ENCODE measurements at regions not wholly inside any gene's neighbourhood (a gene's known extent, or its start where the extent isn't known, plus 50 kb on each side); places are given as distances from the start of the nearest gene placed in this dataset.
"Not testable (repeated sequence)": the region's sequence is repeated elsewhere in the genome, so short reads cannot be mapped to it uniquely, and the experiment has no call there.

DNA sequence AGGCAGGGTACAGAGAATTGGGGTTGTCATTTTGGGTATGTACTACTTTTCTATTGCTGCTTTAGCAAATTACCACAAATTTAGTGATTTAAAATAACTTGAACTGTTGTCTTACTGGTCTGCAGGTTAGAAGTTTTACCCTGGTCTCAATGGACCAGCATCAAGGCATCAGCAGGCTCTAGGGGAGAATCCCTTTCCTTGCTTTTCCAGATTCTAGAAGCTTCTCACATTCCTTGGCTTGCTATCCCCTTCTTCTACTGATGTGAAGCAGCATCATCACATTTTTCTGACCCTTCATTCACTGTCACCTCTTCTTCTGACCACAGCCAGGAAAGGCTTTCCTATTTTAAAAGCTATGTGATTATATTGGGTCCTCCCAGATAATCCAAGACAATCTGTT lies 237.8 kb upstream of the RBMS1 start:
- no peak for DNase-seq (ENCODE audit: low spot score)

DNA sequence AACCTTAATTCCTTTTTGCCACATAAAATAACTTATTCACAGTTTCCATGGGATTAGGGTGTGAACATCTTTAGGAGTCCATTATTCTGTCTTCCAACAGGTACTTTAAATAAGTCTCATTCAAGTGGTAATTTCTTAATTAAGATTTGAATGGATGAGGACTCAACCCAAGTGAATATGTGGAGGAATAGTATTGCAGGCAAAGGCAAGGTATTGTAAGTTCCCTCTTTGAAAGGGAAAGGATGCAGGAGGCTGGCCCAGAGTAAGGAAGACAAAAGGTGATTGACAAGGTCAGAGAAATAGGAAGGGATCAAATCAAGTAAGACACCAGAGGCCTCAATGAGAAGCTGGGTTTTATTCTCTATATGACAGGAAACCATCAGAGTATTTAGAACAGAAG lies 238.2 kb upstream of the RBMS1 start:
- DNase-seq (ENCODE audit: low spot score), result no peak

DNA sequence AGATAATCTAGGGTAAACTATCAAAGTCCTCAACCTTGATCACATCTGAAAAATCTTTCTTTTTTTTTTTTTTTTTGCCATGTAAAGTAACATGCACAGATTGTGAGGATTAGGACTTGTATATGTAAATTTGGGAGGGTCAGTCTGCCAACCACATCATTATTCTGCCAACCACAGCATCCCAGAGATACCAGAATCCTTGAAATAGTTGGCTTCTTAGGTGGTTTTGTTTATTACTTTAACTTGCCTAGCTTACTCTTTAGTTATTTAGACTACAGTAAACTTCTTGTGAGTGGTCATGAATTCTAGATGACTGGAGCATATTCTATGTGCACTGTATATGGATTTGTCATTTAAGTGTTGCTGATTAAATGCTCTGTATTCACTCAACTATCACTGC lies 242.1 kb upstream of the RBMS1 start:
- DNase-seq (ENCODE audit: low spot score), result no peak

DNA sequence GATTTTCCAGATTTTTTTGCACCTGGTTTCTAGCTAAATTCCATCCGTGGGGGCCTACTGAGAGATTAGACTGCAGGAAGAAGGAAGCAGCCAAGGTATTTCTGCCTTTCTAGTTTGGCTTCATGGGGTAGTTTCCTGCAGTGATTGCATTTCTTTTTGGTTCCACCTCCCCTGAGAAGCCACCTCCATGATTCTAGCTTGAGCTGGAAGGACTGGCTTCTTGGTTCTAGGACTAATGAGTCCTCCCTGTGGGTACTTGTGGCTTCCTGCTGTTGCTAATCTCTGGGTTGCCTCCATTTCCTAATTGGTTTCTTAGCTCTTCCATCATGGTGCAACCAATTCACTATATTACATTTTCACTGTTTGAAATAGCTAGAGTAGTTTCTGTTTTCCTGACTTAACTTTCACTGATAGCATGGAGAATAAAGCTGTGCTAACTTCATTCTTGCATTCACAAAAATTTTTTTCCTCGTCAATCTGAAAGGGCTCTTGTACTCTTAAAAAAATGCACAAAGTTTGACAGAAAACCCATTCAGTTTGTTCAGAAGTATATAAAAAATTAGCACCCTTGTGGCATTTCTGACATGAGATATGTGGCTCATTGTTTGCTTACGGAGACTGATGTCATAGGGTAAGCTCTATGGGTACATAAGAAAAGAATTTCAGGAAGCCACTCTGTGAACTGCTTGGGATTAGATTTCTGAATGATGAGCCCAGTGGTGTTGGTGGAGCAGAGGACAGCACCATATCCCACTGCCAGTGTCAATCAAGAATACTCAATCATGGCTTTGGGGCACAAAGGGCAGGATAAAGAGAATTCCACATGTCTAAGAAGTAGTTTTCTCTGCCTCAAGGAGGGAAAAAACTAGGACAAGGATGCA lies 242.8 kb upstream of the RBMS1 start:
- DNase-seq (ENCODE audit: low spot score), result no peak

DNA sequence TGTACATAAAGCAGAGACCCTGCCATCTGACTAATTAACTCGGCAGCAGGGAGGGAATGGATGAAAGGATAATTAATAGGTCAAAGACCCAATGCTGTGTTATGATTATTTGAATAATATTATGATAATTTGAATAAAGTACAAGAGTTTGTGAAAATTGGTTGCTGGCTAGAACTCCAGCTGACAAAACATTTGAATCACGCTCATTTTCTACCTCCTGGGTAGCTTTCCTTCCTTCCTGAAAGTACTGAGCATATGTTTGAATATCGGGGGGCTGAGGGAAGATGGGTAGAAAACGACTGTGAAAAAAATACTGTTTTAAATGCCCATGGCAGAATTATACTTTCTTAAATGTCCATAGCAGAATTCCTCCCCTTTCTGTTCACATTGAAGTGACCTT lies 243.6 kb upstream of the RBMS1 start:
- no peak for DNase-seq (ENCODE audit: low spot score)

DNA sequence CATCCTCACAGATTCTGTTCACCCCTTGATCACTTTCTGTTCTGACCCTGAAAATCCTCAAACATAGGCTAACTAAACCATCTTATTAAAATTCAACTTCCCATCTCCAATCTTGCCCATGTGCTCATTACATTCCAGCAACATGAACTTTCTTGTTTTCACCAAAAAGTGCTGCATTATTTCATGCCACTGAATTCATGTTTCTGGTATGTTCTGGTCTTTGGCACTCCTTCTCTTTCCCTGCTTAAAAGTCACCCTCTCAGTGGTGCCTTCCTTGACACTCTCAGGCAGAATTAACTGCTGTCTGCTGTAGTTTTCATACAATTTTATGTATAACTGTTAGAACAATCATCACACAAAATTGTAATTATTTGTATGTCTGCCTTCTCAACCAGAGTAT lies 247.7 kb upstream of the RBMS1 start:
- no peak for DNase-seq (ENCODE audit: low spot score)

DNA sequence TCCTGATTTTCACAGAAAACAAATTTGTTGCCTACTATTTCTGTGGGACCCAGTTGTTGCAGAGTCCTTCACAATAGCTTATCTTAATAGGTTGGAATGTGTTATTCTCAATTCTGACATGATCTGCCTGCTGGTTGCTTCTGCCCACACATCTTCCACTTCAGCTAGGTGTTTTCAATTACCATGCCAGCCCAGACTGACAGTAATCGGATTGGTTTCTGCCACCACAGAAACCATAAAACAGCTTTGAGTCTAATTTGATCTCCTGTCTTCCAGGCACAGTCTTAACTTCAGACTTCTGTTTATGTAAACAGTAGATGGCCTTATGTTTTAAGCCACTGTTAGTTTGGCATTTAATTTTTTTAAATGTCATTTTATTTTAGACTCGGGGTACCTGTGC lies 248.2 kb upstream of the RBMS1 start:
- peak; percentile 10 for DNase-seq (ENCODE audit: low spot score)

DNA sequence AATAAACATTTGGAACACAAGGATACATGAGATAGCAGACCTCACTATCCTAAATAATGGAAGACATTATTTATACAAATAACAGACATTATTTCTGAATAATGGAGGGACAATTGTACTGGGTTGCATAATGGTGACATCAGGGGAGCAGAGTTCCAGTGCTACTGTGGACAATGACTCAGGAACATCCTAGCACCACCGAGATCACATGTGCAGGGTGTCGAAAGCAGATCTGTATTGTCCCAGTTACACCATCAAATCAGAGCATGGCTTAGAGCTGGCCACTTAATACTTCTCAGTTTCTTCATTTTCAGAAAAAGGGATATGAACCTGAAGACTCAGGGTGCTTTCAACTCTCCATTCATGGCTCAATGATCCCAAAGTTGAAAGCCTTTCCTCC lies 249.1 kb upstream of the RBMS1 start:
- no peak for DNase-seq (ENCODE audit: low spot score)

DNA sequence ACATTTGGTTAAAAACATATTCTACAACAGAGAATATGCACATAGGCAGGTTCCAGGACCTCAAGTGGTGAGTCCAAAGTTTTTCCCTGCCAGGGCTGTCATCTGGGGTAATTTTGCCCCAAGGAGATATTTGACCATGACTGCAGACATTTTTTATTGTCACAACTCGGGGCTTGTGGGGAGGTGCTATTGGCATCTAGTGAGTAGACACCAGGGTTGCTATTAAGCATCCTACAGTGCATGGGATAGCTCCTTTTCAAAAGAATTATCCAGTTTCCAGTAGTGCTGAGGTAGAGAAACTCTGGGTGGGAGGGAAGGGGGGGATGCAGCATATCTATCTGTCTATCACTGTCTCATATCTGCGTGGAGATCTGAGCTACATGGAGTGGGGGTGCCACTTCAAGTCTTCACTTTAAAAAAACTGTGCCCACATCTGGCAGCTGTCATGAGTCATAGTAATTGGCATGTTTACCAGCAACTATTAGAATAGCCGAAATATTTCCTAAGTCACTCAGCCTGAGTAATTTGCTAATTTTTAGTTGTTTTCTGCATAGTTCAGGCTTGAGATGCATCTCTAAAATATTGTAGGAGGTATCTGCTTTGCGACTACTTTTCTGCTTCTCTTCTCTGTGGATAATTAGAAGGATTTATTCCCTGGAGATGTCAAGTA lies 254.0 kb upstream of the RBMS1 start:
- DNase-seq (ENCODE audit: low spot score), result peak; percentile 59

DNA sequence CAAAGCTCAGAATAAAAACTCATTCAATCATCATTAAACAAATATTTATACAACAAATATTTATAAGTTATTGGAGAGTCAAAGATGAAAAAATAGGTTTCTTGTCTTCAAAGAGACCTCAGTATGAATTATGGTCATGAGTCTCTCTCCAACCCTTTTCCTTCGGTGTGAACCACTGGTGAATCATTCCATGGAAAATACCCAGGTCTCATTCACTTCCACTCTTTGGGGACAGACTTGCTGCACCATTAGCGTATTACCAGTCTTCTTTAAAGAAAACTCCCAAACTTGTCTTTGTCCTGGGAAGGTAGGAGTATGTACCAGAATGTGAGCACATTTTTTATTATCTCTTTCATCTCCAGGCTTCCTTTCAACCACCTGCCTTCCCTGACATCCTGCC lies 257.4 kb upstream of the RBMS1 start:
- no peak for DNase-seq (ENCODE audit: low spot score)

DNA sequence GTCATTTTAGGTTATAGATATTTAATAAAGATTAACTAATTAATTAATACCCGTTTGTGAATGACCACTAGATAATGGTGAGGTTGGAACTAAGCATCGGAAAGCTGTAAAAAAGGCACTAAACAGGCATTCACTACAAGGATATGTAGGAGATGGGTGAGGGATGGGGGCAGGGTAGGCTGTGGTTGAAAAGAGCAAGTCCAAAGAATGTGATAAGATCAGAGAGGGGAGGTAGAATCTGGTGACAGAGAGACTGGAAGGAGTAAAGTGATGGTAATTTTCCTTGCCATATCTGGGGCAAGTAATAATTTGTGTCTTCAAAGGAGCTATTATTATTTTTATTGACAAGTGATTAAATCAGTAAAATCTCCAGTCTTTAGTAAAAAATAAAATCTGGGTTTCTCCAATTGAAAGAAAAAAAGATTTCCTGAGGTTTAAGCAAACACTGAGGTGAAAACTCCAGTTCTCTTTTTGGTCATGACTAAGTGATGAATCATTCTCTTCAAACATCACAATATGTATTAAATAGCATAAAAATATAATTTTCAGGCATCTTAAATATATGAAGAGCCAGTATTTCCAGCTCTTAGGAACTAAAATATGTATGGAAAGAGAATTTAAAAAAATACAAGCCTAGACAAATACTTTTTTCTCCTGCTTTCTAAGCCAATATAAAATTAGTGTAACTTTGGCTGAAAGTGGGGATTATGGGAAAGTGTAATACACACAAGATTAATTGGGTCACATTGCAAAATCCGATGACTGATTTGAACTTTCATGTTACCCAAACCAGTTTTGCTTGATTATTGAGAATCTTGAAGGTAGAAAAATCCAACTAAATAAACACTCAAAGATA lies 259.1 kb upstream of the RBMS1 start:
- no peak for DNase-seq (ENCODE audit: low spot score)

DNA sequence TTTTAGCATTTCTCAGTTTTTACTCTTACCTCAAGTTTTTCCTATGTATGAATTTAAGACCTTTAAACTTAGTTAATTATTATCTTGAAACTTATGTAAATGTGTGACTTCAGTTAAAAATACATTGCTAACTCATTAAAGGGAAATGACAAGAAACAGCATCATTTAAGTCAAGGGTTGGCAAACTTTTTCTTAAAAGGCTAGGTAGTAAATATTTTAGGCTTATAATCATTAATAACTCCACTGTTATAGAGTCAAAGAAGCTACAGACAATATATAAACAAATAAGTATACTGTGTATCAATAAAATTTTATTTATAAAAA lies 259.7 kb upstream of the RBMS1 start:
- DNase-seq (ENCODE audit: low spot score), result no peak

DNA sequence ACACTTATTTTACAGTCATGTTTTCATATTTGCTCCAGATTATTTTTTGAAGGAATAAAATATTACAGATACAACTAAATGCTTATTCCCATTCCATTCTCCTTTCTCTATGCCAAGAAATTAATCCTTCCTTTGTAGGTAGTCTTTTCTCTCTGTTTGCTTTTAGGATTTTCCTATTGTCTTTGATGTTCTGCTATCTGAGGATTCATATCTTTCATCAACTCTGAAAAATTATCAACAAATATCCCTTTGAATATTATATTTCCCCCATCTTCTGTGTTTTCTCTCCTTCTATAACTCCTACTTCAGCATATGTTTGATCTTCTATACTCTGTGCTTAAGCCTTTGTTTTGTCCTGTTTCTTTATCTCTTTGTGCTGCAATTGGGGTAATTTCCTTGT lies 260.4 kb upstream of the RBMS1 start:
- DNase-seq (ENCODE audit: low spot score), result no peak

DNA sequence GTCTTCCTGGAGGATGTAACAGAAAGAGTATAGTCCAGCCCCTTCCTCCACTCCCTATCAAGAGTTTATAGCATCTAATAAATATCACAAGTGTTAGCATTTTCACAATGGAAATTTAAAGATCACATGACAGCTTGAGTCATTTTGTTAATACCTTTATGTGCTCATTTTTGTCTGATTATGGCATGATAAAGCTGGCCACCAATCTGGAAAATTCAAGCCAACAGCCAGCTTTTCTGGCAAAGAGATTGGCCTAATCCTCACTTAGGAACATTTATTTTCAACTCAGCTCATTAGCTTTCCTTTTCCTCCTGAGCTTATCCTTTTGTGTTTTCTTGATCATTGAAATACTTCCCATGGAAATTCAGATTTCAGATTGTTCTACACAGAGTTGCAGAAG lies 262.9 kb upstream of the RBMS1 start:
- no peak for DNase-seq (ENCODE audit: low spot score)

DNA sequence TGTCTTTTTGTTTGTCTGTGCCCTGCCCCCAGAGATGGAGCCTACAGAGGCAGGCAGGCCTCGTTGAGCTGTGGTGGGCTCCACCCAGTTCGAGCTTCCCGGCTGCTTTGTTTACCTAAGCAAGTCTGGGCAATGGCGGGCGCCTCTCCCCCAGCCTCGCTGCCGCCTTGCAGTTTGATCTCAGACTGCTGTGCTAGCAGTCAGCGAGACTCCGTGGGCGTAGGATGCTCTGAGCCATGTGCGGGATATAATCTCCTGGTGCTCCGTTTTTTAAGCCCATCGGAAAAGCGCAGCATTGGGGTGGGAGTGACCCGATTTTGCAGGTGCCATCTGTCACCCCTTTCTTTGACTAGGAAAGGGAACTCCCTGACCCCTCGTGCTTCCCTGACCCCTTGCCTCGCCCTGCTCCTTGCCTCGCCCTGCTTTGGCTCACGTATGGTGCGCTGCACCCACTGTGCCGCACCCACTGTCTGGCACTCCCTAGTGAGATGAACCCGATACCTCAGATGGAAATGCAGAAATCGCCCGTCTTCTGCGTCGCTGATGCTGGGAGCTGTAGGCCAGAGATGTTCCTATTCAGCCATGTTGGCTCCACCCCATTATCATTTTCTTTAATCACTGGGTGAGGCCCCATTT lies 269.0 kb upstream of the RBMS1 start:
- not testable (repeated sequence) for DNase-seq (ENCODE audit: low spot score)

DNA sequence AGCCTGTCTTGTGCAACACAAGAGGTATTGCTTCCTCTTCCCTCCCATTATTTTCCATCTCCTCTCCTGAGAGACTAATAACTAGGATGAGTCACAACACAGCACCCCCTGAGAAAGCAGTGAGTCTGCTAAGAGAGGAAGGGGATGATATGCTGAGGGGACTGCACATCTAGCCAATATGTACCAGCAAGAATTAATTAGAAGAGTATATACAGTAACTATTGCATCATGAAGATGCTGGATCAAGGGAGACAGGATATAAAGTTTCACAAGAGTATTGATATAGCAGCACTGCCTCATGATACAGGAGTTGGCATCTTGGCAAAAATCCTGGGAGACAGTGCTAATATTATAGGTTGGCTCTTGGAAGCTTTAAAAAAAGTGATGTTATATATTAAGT lies 289.9 kb upstream of the RBMS1 start:
- DNase-seq (ENCODE audit: low spot score), result no peak

DNA sequence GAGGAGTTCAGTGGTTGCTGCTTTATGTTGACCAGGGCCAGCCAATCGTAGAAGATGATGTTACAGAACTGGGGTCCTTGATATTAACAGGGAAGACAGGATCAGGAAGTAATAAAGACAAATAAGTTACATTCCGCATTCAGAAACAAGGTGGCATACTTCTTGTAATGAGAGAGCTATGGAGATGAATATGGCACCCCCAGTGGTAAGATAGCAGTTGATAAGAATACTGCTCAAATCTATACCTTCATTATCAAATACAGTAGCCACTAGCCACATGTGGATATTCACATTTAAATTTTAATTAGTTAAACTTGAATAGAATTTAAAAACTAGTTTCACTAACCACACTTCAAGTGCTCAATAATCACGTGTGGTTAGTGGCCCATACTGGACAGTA lies 290.4 kb upstream of the RBMS1 start:
- DNase-seq (ENCODE audit: low spot score), result no peak

DNA sequence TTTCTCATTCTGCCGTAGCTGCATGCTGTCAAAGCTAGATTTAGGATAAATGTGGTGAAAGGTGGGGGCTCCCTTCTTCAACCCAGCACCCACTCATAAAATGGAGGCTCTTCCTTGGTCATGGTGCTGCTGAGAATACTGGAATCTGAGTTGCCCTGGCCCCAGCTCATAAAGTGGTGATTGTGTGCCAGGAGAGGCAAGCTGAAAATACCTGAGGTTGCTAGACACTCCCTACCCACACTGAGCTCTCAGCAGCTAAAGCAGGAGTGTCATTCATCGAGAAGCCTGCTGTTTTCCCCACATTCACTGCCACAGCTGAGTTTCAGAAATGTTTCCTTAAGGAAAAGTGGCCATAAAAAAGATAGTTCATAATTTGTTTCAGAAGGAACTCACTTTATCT lies 297.1 kb upstream of the RBMS1 start:
- DNase-seq (ENCODE audit: low spot score), result no peak

DNA sequence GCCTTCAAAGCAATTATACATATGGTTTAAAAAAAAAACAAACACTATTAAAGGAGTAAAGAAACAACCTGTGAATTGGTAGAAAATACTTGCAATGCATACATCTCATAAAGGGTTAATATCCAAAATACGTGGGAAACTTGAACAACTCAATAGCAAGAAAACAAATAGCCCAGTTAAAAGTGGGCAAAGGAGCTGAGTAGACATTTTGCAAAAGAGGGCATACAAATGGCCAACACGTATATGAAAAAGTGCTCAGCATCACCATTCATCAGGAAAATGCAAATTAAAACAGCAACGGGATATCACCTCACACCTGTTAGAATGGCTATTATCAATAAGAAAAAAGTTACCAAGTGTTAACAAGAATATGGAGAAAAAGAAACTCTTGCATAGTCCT lies 298.3 kb upstream of the RBMS1 start:
- no peak for DNase-seq (ENCODE audit: low spot score)

DNA sequence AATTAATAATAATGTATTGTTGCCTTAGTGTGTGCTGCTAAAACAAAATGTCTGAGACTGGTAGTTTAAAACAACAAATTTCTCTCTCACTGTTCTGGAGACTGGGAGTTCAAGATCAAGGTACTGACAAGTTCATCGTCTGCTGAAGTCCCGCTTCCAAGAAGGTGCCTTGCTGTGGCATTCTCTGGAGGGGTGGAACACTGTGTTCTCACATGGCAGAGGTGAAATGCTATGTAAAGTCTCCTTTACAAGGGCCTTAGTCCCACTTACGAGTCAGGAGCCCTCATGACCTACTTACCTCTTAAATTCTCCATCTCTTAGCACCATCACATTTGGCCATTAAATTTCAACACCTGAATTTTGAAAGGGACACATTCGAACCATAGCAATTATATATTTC lies 299.2 kb upstream of the RBMS1 start:
- DNase-seq (ENCODE audit: low spot score), result no peak

DNA sequence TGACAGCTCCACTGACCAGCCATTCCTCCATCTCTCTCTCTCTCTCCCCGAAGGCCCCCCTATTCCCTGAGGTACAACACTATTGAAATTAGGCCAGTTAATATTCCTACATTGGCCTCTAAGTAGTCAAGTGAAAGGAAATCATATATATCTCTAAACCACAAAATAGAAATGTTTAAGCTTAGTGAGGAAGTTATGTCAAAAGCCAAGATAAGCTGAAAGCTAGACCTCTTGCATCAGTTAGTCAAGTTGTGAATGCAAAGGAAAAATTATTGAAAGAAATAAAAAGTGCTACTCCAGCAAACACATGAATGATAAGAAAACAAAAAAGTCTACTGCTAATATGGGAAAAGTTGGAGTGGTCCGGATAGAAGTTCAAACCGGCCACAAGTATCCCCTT lies 301.3 kb upstream of the RBMS1 start:
- no peak for DNase-seq (ENCODE audit: low spot score)

DNA sequence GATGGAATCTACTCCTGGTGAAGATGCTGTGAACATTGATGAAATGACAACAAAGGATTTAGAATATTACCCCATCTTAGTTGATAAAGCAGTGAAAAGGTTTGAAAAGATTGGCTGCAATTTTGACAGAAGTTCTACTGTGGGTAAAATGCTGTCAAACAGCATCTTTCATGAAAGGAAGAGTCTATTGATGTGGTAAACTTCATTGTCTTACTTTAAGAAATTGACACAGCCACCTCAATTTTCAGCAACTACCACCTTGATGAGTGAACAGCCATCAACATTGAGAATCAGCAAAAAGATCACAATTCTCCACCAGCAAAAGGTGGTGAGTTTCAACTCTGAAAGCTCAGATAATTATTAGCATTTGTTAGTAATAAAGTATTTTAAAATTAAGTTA lies 310.3 kb upstream of the RBMS1 start:
- no peak for DNase-seq (ENCODE audit: low spot score)

DNA sequence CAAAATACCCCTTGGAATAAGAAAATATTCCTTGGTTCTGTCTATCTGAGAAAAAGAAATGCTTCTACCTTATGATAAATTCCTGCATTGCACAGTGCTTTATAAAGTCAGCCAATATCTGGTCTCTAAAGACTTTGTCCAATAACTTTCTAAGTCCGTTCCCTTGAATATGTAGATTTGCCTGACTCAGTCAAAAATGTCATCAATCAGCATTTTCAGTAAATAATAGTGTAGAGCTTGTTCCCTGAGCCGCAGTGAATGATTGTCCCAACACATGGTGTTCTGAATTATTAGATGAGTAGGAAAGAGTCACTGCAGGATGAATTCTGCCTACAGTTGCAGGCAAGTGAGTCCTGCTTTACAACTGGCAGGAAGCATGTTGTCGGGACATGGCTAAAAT lies 316.8 kb upstream of the RBMS1 start:
- no peak for DNase-seq (ENCODE audit: low spot score)
